Activated CD4-positive, alpha-beta T cell treated with anti-CD3 and anti-CD28 coated beads, Interleukin-2, amount 10 ng/mL, durations not matched to agents 24 days and 14 days (primary cell): ENCODE measurements at regions not wholly inside any gene's neighbourhood (a gene's known extent, or its start where the extent isn't known, plus 50 kb on each side); places are given as distances from the start of the nearest gene placed in this dataset.

Experiments used
- DNase-seq: peaks from one replicate; pipeline ENCODE4 v3.0.0; 2022
- H3K27ac Mint-ChIP-seq: one replicate; pipeline ENCODE4 v1.8.0; 2022; ENCODE audit warnings: mild to moderate bottlenecking, mixed read lengths
- H3K27me3 Mint-ChIP-seq: one replicate; pipeline ENCODE4 v1.8.0; 2022; ENCODE audit warnings: mixed read lengths
- H3K36me3 Mint-ChIP-seq: one replicate; pipeline ENCODE4 v1.8.0; 2022; ENCODE audit warnings: low read depth, mild to moderate bottlenecking, mixed read lengths
- H3K4me1 Mint-ChIP-seq: one replicate; pipeline ENCODE4 v1.8.0; 2021; ENCODE audit warnings: mixed read lengths
- H3K4me3 Mint-ChIP-seq: one replicate; pipeline ENCODE4 v1.8.0; 2022; ENCODE audit warnings: mild to moderate bottlenecking, moderate library complexity, mixed read lengths
- H3K9me3 Mint-ChIP-seq: one replicate; pipeline ENCODE4 v1.8.0; 2021; ENCODE audit warnings: mixed read lengths
- intact Hi-C: fragments of 100-400 bp; cut with micrococcal nuclease; formaldehyde crosslinking; loops from one replicate; pipeline ENCODE4 v1.15.1; 2023

- Mint-ChIP-seq H3K27ac (no peak overlapping the region), H3K36me3 (no peaks in the 10 kb centered on the region), H3K9me3 (no peaks in the 10 kb centered on the region), H3K4me1 (no peaks in the 10 kb centered on the region), H3K27me3 (no peaks in the 10 kb centered on the region), H3K4me3 (no peak overlapping the region)
- no peak for DNase-seq
- intact Hi-C loops, result no loop called here
Observed at GRCh38 chr3:158992463-158992862, 190.6 kb downstream of the MFSD1 start.

GRCh38 chr3:158994386-158994785 is 192.5 kb downstream of the MFSD1 start:
- H3K4me3 Mint-ChIP-seq, result no peak overlapping the region
- no peaks in the 10 kb centered on the region for H3K9me3 Mint-ChIP-seq
- no peak overlapping the region for H3K27ac Mint-ChIP-seq
- H3K36me3 Mint-ChIP-seq, result no peaks in the 10 kb centered on the region
- no peak for DNase-seq
- H3K27me3 Mint-ChIP-seq, result no peaks in the 10 kb centered on the region
- H3K4me1 Mint-ChIP-seq, result no peaks in the 10 kb centered on the region
- intact Hi-C loops, result no loop called here

DNA sequence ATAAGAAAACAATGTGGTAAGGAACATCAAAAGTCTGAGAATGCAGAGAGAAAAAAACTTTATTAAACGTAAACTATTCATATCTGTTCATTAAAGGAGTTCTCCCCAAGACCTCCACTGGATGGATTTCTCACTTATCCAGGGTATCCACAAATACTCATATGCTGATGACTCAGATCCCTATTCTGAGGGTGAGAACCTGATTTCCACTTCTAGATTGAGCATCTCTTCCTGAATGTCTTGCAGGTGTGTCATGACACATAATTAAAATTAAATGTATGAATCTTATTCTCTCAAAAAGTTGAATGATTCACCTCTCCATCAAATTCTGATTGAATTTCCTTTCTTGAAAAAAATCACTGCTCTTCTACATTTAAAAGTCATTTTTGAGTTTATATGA is 199.9 kb downstream of the MFSD1 start:
- Mint-ChIP-seq H3K27me3 (no peaks in the 10 kb centered on the region), H3K27ac (no peak overlapping the region), H3K4me1 (no peaks in the 10 kb centered on the region), H3K4me3 (no peak overlapping the region), H3K9me3 (no peaks in the 10 kb centered on the region), H3K36me3 (no peaks in the 10 kb centered on the region)
- DNase-seq, result no peak
- intact Hi-C loops, result no loop called here

GRCh38 chr3:159005137-159005536 is 203.3 kb downstream of the MFSD1 start:
- no peaks in the 10 kb centered on the region for H3K27me3 Mint-ChIP-seq
- no peak overlapping the region for H3K4me3 Mint-ChIP-seq
- H3K27ac Mint-ChIP-seq, result no peak overlapping the region
- H3K9me3 Mint-ChIP-seq, result no peaks in the 10 kb centered on the region
- intact Hi-C loops, result no loop called here
- no peak for DNase-seq
- no peaks in the 10 kb centered on the region for H3K36me3 Mint-ChIP-seq
- H3K4me1 Mint-ChIP-seq, result no peaks in the 10 kb centered on the region

DNA sequence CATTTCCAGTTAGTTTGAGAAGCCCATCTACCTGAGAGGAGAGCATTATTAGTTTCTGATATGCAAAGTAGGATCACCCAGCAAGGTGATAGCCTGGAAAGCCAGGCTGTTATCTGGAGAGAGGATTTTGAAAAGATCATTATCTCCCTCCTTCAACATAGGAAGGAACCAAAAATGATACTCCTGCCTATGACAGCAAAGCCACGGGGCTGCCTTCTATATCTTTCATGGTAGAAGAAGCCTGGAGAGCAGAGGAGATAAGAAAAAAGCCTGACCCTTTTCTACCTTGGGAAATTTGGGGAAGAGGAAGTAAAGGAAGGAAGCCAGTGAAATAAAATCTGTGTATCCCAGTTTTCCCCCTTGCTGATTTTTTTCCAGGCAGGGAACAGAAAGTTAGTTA is 205.5 kb downstream of the MFSD1 start:
- H3K27me3 Mint-ChIP-seq, result no peaks in the 10 kb centered on the region
- no peaks in the 10 kb centered on the region for H3K9me3 Mint-ChIP-seq
- DNase-seq, result no peak
- intact Hi-C loops, result no loop called here
- H3K4me3 Mint-ChIP-seq, result no peak overlapping the region
- no peaks in the 10 kb centered on the region for H3K36me3 Mint-ChIP-seq
- H3K4me1 Mint-ChIP-seq, result no peaks in the 10 kb centered on the region
- no peak overlapping the region for H3K27ac Mint-ChIP-seq

GRCh38 chr3:159008401-159008800 is 206.5 kb downstream of the MFSD1 start:
- intact Hi-C loops, result no loop called here
- Mint-ChIP-seq H3K4me1 (no peaks in the 10 kb centered on the region), H3K9me3 (no peaks in the 10 kb centered on the region)

GRCh38 chr3:159018341-159018740 is 216.5 kb downstream of the MFSD1 start:
- DNase-seq, result no peak
- Mint-ChIP-seq H3K9me3 (no peaks in the 10 kb centered on the region), H3K36me3 (no peaks in the 10 kb centered on the region), H3K27ac (no peak overlapping the region), H3K4me1 (no peaks in the 10 kb centered on the region), H3K27me3 (no peaks in the 10 kb centered on the region), H3K4me3 (no peak overlapping the region)
- intact Hi-C loops, result no loop called here

More at GRCh38 chr3:159008401-159008800, 206.5 kb downstream of the MFSD1 start:
- H3K36me3 Mint-ChIP-seq, result no peaks in the 10 kb centered on the region
- no peak overlapping the region for H3K27ac Mint-ChIP-seq
- no peak overlapping the region for H3K4me3 Mint-ChIP-seq
- no peak for DNase-seq
- no peaks in the 10 kb centered on the region for H3K27me3 Mint-ChIP-seq

DNA sequence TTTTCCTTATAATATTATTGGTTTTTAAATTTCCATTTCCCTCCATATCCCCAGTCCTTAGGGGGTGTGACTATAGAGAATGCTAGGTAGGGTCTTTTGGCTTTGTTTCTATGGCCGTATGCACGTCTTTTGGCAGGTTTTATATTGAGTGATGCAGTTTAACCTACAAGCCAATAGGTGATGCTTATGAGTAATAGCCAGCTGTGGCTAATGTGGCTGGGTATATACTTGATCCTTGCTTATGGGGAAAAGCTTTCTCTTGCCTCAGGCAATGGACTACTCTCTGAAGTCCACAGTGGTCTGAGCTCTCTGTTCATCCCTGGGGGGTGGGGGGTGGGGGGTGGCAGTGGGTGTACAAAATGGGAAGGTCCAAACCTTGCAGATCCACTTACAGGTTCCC is 223.9 kb downstream of the MFSD1 start:
- intact Hi-C loops, result no loop called here
- Mint-ChIP-seq H3K4me1 (no peaks in the 10 kb centered on the region), H3K4me3 (no peak overlapping the region), H3K27ac (no peak overlapping the region), H3K36me3 (no peaks in the 10 kb centered on the region), H3K27me3 (no peaks in the 10 kb centered on the region), H3K9me3 (no peaks in the 10 kb centered on the region)
- DNase-seq, result no peak

- H3K27me3 Mint-ChIP-seq, result no peaks in the 10 kb centered on the region
- intact Hi-C loops, result no loop called here
- H3K4me1 Mint-ChIP-seq, result no peaks in the 10 kb centered on the region
- H3K36me3 Mint-ChIP-seq, result no peaks in the 10 kb centered on the region
- no peaks in the 10 kb centered on the region for H3K9me3 Mint-ChIP-seq
- H3K4me3 Mint-ChIP-seq, result no peak overlapping the region
- no peak overlapping the region for H3K27ac Mint-ChIP-seq
- no peak for DNase-seq
Observed at GRCh38 chr3:159026510-159026909, 224.7 kb downstream of the MFSD1 start.

DNA sequence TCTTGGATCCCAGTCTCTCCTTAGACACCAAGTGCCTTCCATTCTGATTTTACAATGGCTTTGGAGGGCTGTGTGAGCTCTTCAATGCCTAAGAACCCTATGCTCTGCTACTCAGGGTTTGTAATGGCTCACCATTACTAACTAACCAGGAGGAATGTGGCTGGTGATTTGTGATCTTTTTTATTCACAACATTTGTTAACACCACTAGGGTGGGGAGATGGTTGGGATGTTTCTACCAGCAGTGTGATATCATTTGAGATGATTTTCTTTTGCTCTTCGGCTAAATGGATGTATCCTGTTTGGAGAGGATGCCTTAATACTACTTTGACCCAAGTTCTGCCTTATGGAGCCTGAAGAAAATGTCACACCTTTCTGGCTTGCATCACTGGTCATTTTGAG is 226.9 kb downstream of the MFSD1 start:
- H3K27ac Mint-ChIP-seq, result no peak overlapping the region
- H3K4me3 Mint-ChIP-seq, result no peak overlapping the region
- H3K4me1 Mint-ChIP-seq, result no peaks in the 10 kb centered on the region
- H3K9me3 Mint-ChIP-seq, result no peaks in the 10 kb centered on the region
- intact Hi-C loops, result no loop called here
- no peaks in the 10 kb centered on the region for H3K27me3 Mint-ChIP-seq
- H3K36me3 Mint-ChIP-seq, result no peaks in the 10 kb centered on the region
- DNase-seq, result no peak

GRCh38 chr3:159029306-159030026 is 227.6 kb downstream of the MFSD1 start:
- Mint-ChIP-seq H3K27ac (no peak overlapping the region), H3K4me1 (no peaks in the 10 kb centered on the region)

DNA sequence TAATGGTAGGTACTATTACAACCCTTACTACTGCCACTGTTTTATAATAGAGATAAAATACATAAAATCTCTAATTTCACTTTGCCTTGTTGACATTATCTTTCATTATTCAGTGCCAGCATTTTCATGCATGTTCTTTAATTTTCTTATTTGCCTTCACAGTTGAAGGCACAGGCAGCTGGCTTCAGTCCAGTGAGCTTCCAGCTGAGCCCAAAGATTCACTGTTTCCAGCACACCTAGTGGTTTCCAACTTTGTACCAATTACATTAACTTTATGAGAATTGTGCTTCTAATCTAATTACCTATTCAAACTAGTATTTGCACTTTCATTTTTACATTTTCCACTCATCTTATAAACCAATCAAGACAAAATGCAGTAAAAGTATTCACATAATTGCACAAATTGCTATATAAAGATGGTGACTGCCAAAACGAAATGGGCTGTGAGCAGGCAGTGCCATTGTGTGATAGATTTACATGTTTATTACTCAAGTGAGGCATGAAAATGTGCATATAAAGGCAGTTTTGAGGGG is 228.3 kb downstream of the MFSD1 start:
- DNase-seq, result no peak
- intact Hi-C loops, result no loop called here
- Mint-ChIP-seq H3K36me3 (no peaks in the 10 kb centered on the region), H3K27me3 (no peaks in the 10 kb centered on the region), H3K4me1 (no peaks in the 10 kb centered on the region), H3K27ac (no peak overlapping the region), H3K9me3 (no peaks in the 10 kb centered on the region), H3K4me3 (no peak overlapping the region)

More at GRCh38 chr3:159029306-159030026, 227.6 kb downstream of the MFSD1 start:
- no peaks in the 10 kb centered on the region for H3K27me3 Mint-ChIP-seq
- DNase-seq, result no peak
- H3K36me3 Mint-ChIP-seq, result no peaks in the 10 kb centered on the region
- no peaks in the 10 kb centered on the region for H3K9me3 Mint-ChIP-seq
- no peak overlapping the region for H3K4me3 Mint-ChIP-seq
- intact Hi-C loops, result no loop called here

DNA sequence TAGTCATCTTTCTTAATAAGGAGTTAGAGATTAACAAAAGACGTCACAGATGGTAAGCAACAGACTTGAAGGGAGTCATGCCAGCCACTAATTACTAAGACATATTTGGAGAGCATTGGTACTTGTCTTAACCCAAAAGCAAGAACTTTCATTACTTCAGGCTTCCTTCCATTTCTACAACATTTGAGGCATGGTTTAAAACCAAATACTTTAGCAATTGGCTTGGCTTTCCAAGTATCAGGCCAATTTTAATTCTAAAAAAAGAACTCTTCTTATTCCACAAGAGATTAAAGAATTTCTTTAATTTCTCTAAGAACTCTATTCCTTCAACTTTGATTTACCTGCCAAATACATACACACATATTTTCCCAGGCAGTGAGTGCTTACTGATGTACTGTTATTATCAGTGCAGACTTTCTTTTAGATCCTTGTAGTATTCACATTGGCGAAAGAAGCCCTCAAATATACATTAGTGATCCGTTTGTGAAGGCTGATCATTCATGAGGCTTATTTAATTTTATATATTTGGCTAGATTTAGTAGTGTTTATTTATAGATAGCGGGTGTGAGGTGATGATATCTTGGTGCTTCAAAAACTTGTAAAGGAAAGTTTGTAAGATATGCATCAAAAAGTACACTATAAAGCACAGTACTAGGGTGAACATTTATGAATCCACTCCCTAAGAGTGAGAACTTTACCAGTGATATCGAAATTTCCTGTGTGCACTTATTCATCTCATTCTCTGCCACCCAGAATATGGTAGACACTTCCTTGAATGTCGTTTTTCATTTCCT is 229.2 kb downstream of the MFSD1 start:
- no peak overlapping the region for H3K27ac Mint-ChIP-seq
- H3K36me3 Mint-ChIP-seq, result no peaks in the 10 kb centered on the region
- intact Hi-C loops, result no loop called here
- DNase-seq, result no peak
- H3K4me1 Mint-ChIP-seq, result no peaks in the 10 kb centered on the region
- no peaks in the 10 kb centered on the region for H3K9me3 Mint-ChIP-seq
- H3K4me3 Mint-ChIP-seq, result no peak overlapping the region
- no peaks in the 10 kb centered on the region for H3K27me3 Mint-ChIP-seq

DNA sequence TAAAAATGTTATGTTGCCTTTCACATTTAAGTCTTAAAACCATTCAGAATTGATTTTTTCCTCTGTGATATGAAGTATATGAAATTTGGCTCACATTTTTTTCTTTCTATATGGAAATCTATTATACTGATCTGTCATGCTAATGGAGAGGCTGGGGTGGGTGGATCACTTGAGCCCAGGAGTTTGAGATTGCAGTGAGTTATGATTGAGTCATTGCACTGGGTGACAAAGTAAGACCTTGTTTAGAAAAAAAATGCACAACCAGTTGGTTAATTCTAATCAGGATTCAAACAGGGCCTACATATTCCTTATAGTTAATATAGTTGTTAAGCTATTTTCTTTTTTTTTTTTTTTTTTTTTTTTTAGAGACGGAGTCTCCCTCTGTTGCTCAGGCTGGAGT is 230.5 kb downstream of the MFSD1 start:
- H3K9me3 Mint-ChIP-seq, result no peaks in the 10 kb centered on the region

More for the DNA sequence above, 230.5 kb downstream of the MFSD1 start:
- no peak for DNase-seq
- intact Hi-C loops, result no loop called here
- Mint-ChIP-seq H3K4me1 (no peaks in the 10 kb centered on the region), H3K36me3 (no peaks in the 10 kb centered on the region), H3K27me3 (no peaks in the 10 kb centered on the region), H3K27ac (no peak overlapping the region), H3K4me3 (no peak overlapping the region)
